B cell (primary cell): ENCODE measurements at regions not wholly inside any gene's neighbourhood (a gene's known extent, or its start where the extent isn't known, plus 50 kb on each side); places are given as distances from the start of the nearest gene placed in this dataset.

ENCODE experiments used
- ATAC-seq: fragments of 200-7000 bp; cut with Tn5 transposase; one replicate; pipeline ENCODE4 v1.10.0; 2021; ENCODE audit warnings: low read depth, mild to moderate bottlenecking, moderate number of reproducible peaks, moderate library complexity
- CTCF ChIA-PET: fragments of 350-600 bp; sonication (Branson Sonifier 250); formaldehyde crosslinking; loops from one replicate; lab custom pipeline; 2021; ENCODE audit warnings: antibody characterized with exemption, inconsistent platforms; lab: Charles Lee
- POLR2A ChIA-PET: fragments of 350-600 bp; sonication (Branson Sonifier 250); formaldehyde crosslinking; loops from one replicate; lab custom pipeline; 2021; ENCODE audit warnings: antibody characterized with exemption; lab: Charles Lee
- DNase-seq: peaks from one replicate; pipeline ENCODE4 v3.0.0; 2013
- H2AFZ ChIP-seq: 2 replicates; pipeline ENCODE4 v1.6.1; 2012; ENCODE audit warnings: mild to moderate bottlenecking, low read depth, low read length; ENCODE audit not compliant: insufficient read depth, poor library complexity, severe bottlenecking
- H3K27ac ChIP-seq, 2 donors: 1 replicate in 1 of 2; 2 replicates in 1 of 2; pipeline ENCODE4 v1.5.1; 2012 to 2013; ENCODE audit warnings: low read length in 2 of 2, mild to moderate bottlenecking in 2 of 2, moderate library complexity in 1 of 2
- H3K27me3 ChIP-seq, 4 experiments: fragments of 200-600 bp in 1 of 4; sonication (generic) in 1 of 4; replicated peaks in 1 of 4; 1 replicate in 2 of 4; 2 replicates in 2 of 4; pipeline versions ENCODE4 v1.6.1 to v1.7.0; 2013 to 2016; ENCODE audit warnings: low read length in 3 of 4, mild to moderate bottlenecking in 2 of 4, mixed read lengths in 1 of 4, moderate library complexity in 1 of 4; ENCODE audit not compliant: insufficient read depth in 4 of 4, control insufficient read depth in 3 of 4; ENCODE audit errors: control extremely low read depth in 1 of 4
- H3K36me3 ChIP-seq, 2 experiments: replicated peaks in 1 of 2; 1 replicate in 1 of 2; 2 replicates in 1 of 2; pipeline versions ENCODE4 v1.6.1 to v1.7.1; 2013; ENCODE audit warnings: low read length in 1 of 2; ENCODE audit not compliant: insufficient read depth in 2 of 2, control insufficient read depth in 1 of 2; ENCODE audit errors: control extremely low read depth in 1 of 2, extremely low read depth in 1 of 2
- H3K4me1 ChIP-seq, 2 donors: fragments of 200-600 bp in 1 of 2; sonication (generic) in 1 of 2; 1 replicate in 1 of 2; 2 replicates in 1 of 2; pipeline versions ENCODE4 v1.5.1 to v1.6.1; 2013 to 2017; ENCODE audit warnings: low read length in 2 of 2; ENCODE audit not compliant: control insufficient read depth in 2 of 2, insufficient read depth in 2 of 2
- H3K4me2 ChIP-seq: replicated peaks from 2 replicates; pipeline ENCODE3; 2012; ENCODE audit warnings: mild to moderate bottlenecking, low read depth, low read length; ENCODE audit not compliant: poor library complexity, severe bottlenecking
- H3K4me3 ChIP-seq, 5 experiments: fragments of 200-600 bp in 1 of 5; sonication (generic) in 1 of 5; 1 replicate in 3 of 5; 2 replicates in 2 of 5; pipeline versions ENCODE4 v1.5.1 to v1.7.0; 2011 to 2016; ENCODE audit warnings: low read length in 4 of 5, mild to moderate bottlenecking in 4 of 5, low read depth in 2 of 5, control low read depth in 1 of 5, moderate library complexity in 1 of 5; ENCODE audit not compliant: insufficient read depth in 1 of 5; ENCODE audit errors: control extremely low read depth in 1 of 5, extremely low read depth in 1 of 5
- H3K79me2 ChIP-seq: fragments of 200-600 bp; sonication (generic); one replicate; pipeline ENCODE4 v1.6.0; 2016; ENCODE audit warnings: low read length; ENCODE audit not compliant: control insufficient read depth, insufficient read depth
- H3K9ac ChIP-seq: fragments of 200-600 bp; sonication (generic); 2 replicates; pipeline ENCODE4 v1.6.1; 2017; ENCODE audit warnings: mild to moderate bottlenecking, low read length, moderate library complexity
- H3K9me3 ChIP-seq, 3 donors: one replicate each; pipeline versions ENCODE4 v1.6.1 to v1.7.1; 2013; ENCODE audit warnings: low read length in 2 of 3; ENCODE audit not compliant: control insufficient read depth in 2 of 3, insufficient read depth in 1 of 3; ENCODE audit errors: control extremely low read depth in 1 of 3
- H4K20me1 ChIP-seq: 2 replicates; pipeline ENCODE4 v1.6.0; 2012; ENCODE audit warnings: mild to moderate bottlenecking, low read length; ENCODE audit not compliant: insufficient read depth, control insufficient read depth, poor library complexity, severe bottlenecking
- H3K27ac Mint-ChIP-seq: one replicate; pipeline ENCODE4 v1.8.0; 2021; ENCODE audit warnings: mixed read lengths
- H3K27me3 Mint-ChIP-seq: one replicate; pipeline ENCODE4 v1.8.0; 2021; ENCODE audit warnings: mixed read lengths
- H3K4me1 Mint-ChIP-seq: one replicate; pipeline ENCODE4 v1.8.0; 2021; ENCODE audit warnings: mixed read lengths
- H3K4me3 Mint-ChIP-seq: one replicate; pipeline ENCODE4 v1.8.0; 2021; ENCODE audit warnings: mixed read lengths
- H3K9me3 Mint-ChIP-seq: one replicate; pipeline ENCODE4 v1.8.0; 2022; ENCODE audit warnings: mixed read lengths; ENCODE audit not compliant: insufficient read depth
- EZH2 ChIP-seq: IDR thresholded peaks from 2 replicates; pipeline ENCODE4 v1.6.1; 2012; ENCODE audit warnings: borderline replicate concordance, low read depth, mild to moderate bottlenecking, moderate library complexity, low read length; ENCODE audit not compliant: insufficient read depth, poor library complexity, severe bottlenecking
- WGBS: methylation state at CpG from one replicate; pipeline ENCODE4 v1.1.5; 2013; ENCODE audit warnings: missing lambda C conversion rate; ENCODE audit not compliant: insufficient coverage; 5-methylcytosine and 5-hydroxymethylcytosine counted together
- intact Hi-C: fragments of 100-400 bp; cut with micrococcal nuclease; formaldehyde crosslinking; loops from one replicate; pipeline ENCODE4 v1.10.0; 2022
- TF ChIP-seq, protein P1 (sequence below): fragments of 200-600 bp; IDR thresholded peaks from one replicate; pipeline ENCODE4 v1.8.0; 2022; ENCODE audit warnings: antibody characterized with exemption, mild to moderate bottlenecking

DNA sequence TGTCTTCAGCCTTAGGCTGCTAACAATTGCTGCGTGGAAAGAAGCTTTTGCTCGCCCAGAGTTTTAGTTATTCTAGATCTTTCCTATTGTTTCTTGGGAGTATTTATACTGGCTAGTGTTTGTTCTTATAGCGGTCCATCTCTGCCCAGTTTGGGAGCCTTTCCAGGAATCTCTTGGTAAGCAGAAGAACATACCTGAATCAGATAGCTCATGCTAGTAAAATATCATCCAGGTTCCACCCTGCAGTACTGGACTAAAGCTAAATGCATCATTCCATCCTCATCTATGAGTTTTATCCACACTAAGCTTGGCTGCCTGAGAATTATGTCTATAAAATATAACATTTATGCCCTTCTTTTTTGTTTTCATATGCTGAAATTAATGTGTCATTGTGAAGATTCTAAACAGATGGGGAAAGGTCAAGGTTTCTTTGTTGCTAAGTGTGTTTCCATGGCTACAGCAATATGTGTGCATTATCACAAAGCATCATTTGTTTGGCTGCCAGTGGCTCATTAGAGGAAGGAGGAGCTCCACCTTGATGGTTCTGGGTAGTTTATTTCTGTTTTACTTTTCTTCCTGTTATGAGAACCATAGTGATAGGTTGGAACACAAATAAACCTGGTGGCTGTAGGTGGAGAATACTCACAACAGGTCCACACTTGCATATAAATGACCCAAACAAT lies 182.8 kb downstream of the PIK3C3 start:
- Mint-ChIP-seq H3K4me3 (no peak overlapping the region), H3K27me3 (no peaks in the 10 kb centered on the region), H3K4me1 (no peaks in the 10 kb centered on the region), H3K9me3 (peaks cover 5% of the 10 kb centered on the region), H3K27ac (no peak overlapping the region)
- Histone ChIP-seq H3K27me3 (no peaks in the 10 kb centered on the region), H3K4me2 (no peak overlapping the region), H3K36me3 (no peaks in the 10 kb centered on the region), H3K4me1 (no peaks in the 10 kb centered on the region), H3K27ac (no peak overlapping the region), H3K9me3 (peaks cover 0 to 20% (median 15%) of the 10 kb centered on the region in 3 donors), H3K4me3 (no peak overlapping the region), H3K9ac (no peak overlapping the region), H2AFZ (no peak overlapping the region), H4K20me1 (no peaks in the 10 kb centered on the region), H3K79me2 (no peaks in the 10 kb centered on the region)
- TF ChIP-seq, protein P1, sequence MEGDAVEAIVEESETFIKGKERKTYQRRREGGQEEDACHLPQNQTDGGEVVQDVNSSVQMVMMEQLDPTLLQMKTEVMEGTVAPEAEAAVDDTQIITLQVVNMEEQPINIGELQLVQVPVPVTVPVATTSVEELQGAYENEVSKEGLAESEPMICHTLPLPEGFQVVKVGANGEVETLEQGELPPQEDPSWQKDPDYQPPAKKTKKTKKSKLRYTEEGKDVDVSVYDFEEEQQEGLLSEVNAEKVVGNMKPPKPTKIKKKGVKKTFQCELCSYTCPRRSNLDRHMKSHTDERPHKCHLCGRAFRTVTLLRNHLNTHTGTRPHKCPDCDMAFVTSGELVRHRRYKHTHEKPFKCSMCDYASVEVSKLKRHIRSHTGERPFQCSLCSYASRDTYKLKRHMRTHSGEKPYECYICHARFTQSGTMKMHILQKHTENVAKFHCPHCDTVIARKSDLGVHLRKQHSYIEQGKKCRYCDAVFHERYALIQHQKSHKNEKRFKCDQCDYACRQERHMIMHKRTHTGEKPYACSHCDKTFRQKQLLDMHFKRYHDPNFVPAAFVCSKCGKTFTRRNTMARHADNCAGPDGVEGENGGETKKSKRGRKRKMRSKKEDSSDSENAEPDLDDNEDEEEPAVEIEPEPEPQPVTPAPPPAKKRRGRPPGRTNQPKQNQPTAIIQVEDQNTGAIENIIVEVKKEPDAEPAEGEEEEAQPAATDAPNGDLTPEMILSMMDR: no peak
- no peak for TF ChIP-seq EZH2
- intact Hi-C loops: no loop called here
- WGBS: 100% methylated on average over 1 of the region's 3 CpGs
- no peak for ATAC-seq
- ChIA-PET POLR2A (no interaction called here), CTCF (interaction anchor here (1.0 kb wide), 1 partner anchor 23 kb away, joined by 8 read pairs; no protein-coding TSS in a partner anchor)
- DNase-seq: no peak

DNA sequence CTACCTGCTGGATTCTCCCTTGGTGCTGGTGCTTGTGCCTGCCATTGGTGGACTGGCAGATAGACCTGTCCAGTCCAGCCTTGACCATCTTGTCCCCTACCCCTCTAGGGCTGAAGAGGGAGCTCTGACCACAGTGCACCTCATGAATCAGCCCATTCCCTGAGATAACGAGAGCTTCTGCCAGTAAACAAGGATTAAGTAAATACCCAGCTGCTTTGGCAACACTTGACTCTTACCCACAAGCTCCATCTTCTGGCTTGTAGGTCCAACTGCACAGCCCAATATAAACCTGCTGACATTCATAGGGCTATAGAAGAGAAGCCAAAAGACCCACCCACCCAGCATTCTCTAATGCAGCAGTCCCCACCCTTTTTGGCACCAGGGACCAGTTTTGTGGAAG lies 186.4 kb downstream of the PIK3C3 start:
- DNase-seq: no peak
- Histone ChIP-seq H3K27me3 (no peaks in the 10 kb centered on the region), H3K4me1 (no peaks in the 10 kb centered on the region), H2AFZ (no peak overlapping the region), H3K27ac (no peak overlapping the region), H4K20me1 (no peaks in the 10 kb centered on the region), H3K4me2 (no peak overlapping the region), H3K9ac (no peak overlapping the region), H3K79me2 (no peaks in the 10 kb centered on the region), H3K36me3 (no peaks in the 10 kb centered on the region), H3K4me3 (no peak overlapping the region), H3K9me3 (peaks cover 0 to 20% (median 15%) of the 10 kb centered on the region in 3 donors)
- WGBS: 89% methylated on average over 1 of the region's 1 CpG
- Mint-ChIP-seq H3K27ac (no peak overlapping the region), H3K27me3 (no peaks in the 10 kb centered on the region), H3K9me3 (peaks cover 5% of the 10 kb centered on the region), H3K4me3 (no peak overlapping the region), H3K4me1 (no peaks in the 10 kb centered on the region)
- intact Hi-C loops: no loop called here
- POLR2A ChIA-PET: no interaction called here
- CTCF ChIA-PET: no interaction called here
- TF ChIP-seq, protein P1: no peak
- no peak for TF ChIP-seq EZH2
- ATAC-seq: no peak
